ENCODE measurements at regions not wholly inside any gene's neighbourhood (a gene's known extent, or its start where the extent isn't known, plus 50 kb on each side); places are given as distances from the start of the nearest gene placed in this dataset.

GRCh38 chr12:17197971-17198370 is 592.0 kb upstream of the LMO3 start:
- H3K27me3 ChIP-seq (ENCODE audit: insufficient read depth, low read depth, severe bottlenecking), result no peaks in the 10 kb centered on the region
- no peak for DNase-seq
- no peak for TF ChIP-seq CTCF (IDR thresholded peaks at IDR 0.05; ENCODE audit: low read depth, low read length)
- no peaks in the 10 kb centered on the region for H3K9me3 ChIP-seq (ENCODE audit: severe bottlenecking)
- H3K36me3 ChIP-seq, result no peaks in the 10 kb centered on the region
- H3K4me3 ChIP-seq (ENCODE audit: low read depth, low read length), result no peak overlapping the region
- no peak overlapping the region for H3K27ac ChIP-seq

GRCh38 chr12:17192721-17193120 is 586.8 kb upstream of the LMO3 start:
- DNase-seq, result no peak
- Histone ChIP-seq H3K27me3 (ENCODE audit: insufficient read depth, low read depth, severe bottlenecking) (no peaks in the 10 kb centered on the region), H3K36me3 (no peaks in the 10 kb centered on the region), H3K9me3 (ENCODE audit: severe bottlenecking) (no peaks in the 10 kb centered on the region), H3K27ac (no peak overlapping the region), H3K4me3 (ENCODE audit: low read depth, low read length) (no peak overlapping the region)
- TF ChIP-seq CTCF (IDR thresholded peaks at IDR 0.05; ENCODE audit: low read depth, low read length), result no peak

GRCh38 chr12:17169726-17170471 is 563.9 kb upstream of the LMO3 start:
- Histone ChIP-seq H3K9me3 (ENCODE audit: severe bottlenecking) (no peaks in the 10 kb centered on the region), H3K36me3 (no peaks in the 10 kb centered on the region), H3K27me3 (ENCODE audit: insufficient read depth, low read depth, severe bottlenecking) (no peaks in the 10 kb centered on the region), H3K4me3 (ENCODE audit: low read depth, low read length) (no peak overlapping the region), H3K27ac (no peak overlapping the region)
- no peak for TF ChIP-seq CTCF (IDR thresholded peaks at IDR 0.05; ENCODE audit: low read depth, low read length)
- DNase-seq, result no peak

GRCh38 chr12:17159506-17160300 is 553.7 kb upstream of the LMO3 start:
- Histone ChIP-seq H3K36me3 (no peaks in the 10 kb centered on the region), H3K27me3 (ENCODE audit: insufficient read depth, low read depth, severe bottlenecking) (no peaks in the 10 kb centered on the region), H3K4me3 (ENCODE audit: low read depth, low read length) (peak overlapping the region; percentile 32; the same call in 1 of the 2 replicates), H3K27ac (peak overlapping the region; percentile 54), H3K9me3 (ENCODE audit: severe bottlenecking) (no peaks in the 10 kb centered on the region)
- peak; percentile 50 for DNase-seq
- no peak for TF ChIP-seq CTCF (IDR thresholded peaks at IDR 0.05; ENCODE audit: low read depth, low read length)

- no peaks in the 10 kb centered on the region for H3K9me3 ChIP-seq (ENCODE audit: severe bottlenecking)
- H3K4me3 ChIP-seq (ENCODE audit: low read depth, low read length), result no peak overlapping the region
- TF ChIP-seq CTCF (IDR thresholded peaks at IDR 0.05; ENCODE audit: low read depth, low read length), result no peak
- H3K27me3 ChIP-seq (ENCODE audit: insufficient read depth, low read depth, severe bottlenecking), result no peaks in the 10 kb centered on the region
- no peaks in the 10 kb centered on the region for H3K36me3 ChIP-seq
- no peak overlapping the region for H3K27ac ChIP-seq
- DNase-seq, result no peak
These were observed 552.2 kb upstream of the LMO3 start for GRCh38 chr12:17158201-17158600.
